K562 (cell line): ENCODE measurements at regions not wholly inside any gene's neighbourhood (a gene's known extent, or its start where the extent isn't known, plus 50 kb on each side); places are given as distances from the start of the nearest gene placed in this dataset.

ENCODE experiments used
- ATAC-seq: fragments of 200-7000 bp; cut with Tn5 transposase; 3 replicates; pipeline ENCODE4 v1.9.1; 2020; ENCODE audit warnings: moderate library complexity
- BruUV-seq: library from RNA; stranded (reverse); fragments of 400-500 nt; replicated peaks from 2 replicates; lab custom pipeline; 2021; lab: Mats Ljungman, UMichigan
- CTCF ChIA-PET: fragments of 300-600 bp; formaldehyde crosslinking; extraction: SDS; loops from one replicate; lab custom pipeline; 2021; ENCODE audit warnings: low intra/inter-chr PET ratio; lab: Yijun Ruan, JAX
- POLR2A ChIA-PET: fragments of 300-600, 350-650 bp; sonication (Branson Sonifier 250); formaldehyde crosslinking; extraction: SDS; loops from one replicate; lab custom pipeline; 2021; ENCODE audit warnings: antibody characterized with exemption, inconsistent platforms; lab: Yijun Ruan, JAX
- DNase-seq, 4 experiments: peaks; one replicate each; pipeline versions ENCODE4 v3.0.0 to v3.0.0-alpha.2; 2011 to 2018; ENCODE audit warnings: low spot score in 3 of 4, mixed read lengths in 3 of 4; ENCODE audit errors: extremely low read depth in 1 of 4
- FAIRE-seq: peaks from 2 replicates; lab custom pipeline; 2011; peaks lifted over from hg19 to GRCh38; lab: Jason Lieb, UNC
- H2AFZ ChIP-seq: 2 replicates; pipeline ENCODE4 v1.6.0; 2011; ENCODE audit warnings: low read depth, low read length, control low read depth, inconsistent platforms
- H3K27ac ChIP-seq: fragments of 200-600 bp; 3 replicates; pipeline ENCODE4 v1.8.0; 2011; ENCODE audit warnings: low read depth, mild to moderate bottlenecking, control low read depth, inconsistent platforms, low read length, moderate library complexity, mixed read lengths; ENCODE audit errors: extremely low read depth
- H3K27me3 ChIP-seq, 2 experiments: fragments of 300-600 bp in 1 of 2; 2 replicates in 1 of 2; 3 replicates in 1 of 2; pipeline versions ENCODE4 v1.6.0 to v1.8.0; 2011; ENCODE audit warnings: inconsistent platforms in 2 of 2, low read length in 2 of 2, mild to moderate bottlenecking in 1 of 2, mixed read lengths in 1 of 2, moderate library complexity in 1 of 2; ENCODE audit not compliant: control insufficient read depth in 2 of 2, insufficient read depth in 2 of 2
- H3K36me3 ChIP-seq: fragments of 300-600 bp; 3 replicates; pipeline ENCODE4 v1.8.0; 2011; ENCODE audit warnings: mild to moderate bottlenecking, low read length, inconsistent platforms; ENCODE audit not compliant: control insufficient read depth, insufficient read depth
- H3K4me1 ChIP-seq, 2 experiments: fragments of 200-600 bp in 1 of 2; replicated peaks in 1 of 2; 2 replicates in 1 of 2; 3 replicates in 1 of 2; pipeline versions ENCODE4 v1.5.1 to v1.8.0; 2011; ENCODE audit warnings: inconsistent platforms in 2 of 2, low read length in 2 of 2, mild to moderate bottlenecking in 1 of 2, mixed read lengths in 1 of 2, moderate library complexity in 1 of 2; ENCODE audit not compliant: control insufficient read depth in 2 of 2, insufficient read depth in 2 of 2
- H3K4me2 ChIP-seq: 2 replicates; pipeline ENCODE4 v1.6.1; 2011; ENCODE audit warnings: low read length, control low read depth, inconsistent platforms, mixed read lengths; ENCODE audit not compliant: insufficient read depth
- H3K4me3 ChIP-seq: fragments of 200-600 bp; sonication (generic), shearing (Covaris generic); 2 replicates; pipeline ENCODE4 v1.5.1; 2016; ENCODE audit warnings: control low read depth, inconsistent platforms
- H3K79me2 ChIP-seq: fragments of 200-600 bp; 3 replicates; pipeline ENCODE4 v1.8.0; 2011; ENCODE audit warnings: low read length, inconsistent platforms; ENCODE audit not compliant: control insufficient read depth, insufficient read depth
- H3K9ac ChIP-seq, 2 experiments: 2 replicates each; pipeline versions ENCODE4 v1.6.0 to v1.6.1; 2011; ENCODE audit warnings: low read depth in 2 of 2, low read length in 2 of 2, control low read depth in 1 of 2, inconsistent platforms in 1 of 2, mild to moderate bottlenecking in 1 of 2, mixed read lengths in 1 of 2; ENCODE audit not compliant: insufficient read depth in 1 of 2
- H3K9me1 ChIP-seq: one replicate; pipeline ENCODE4 v1.6.0; 2011; ENCODE audit warnings: inconsistent platforms, mild to moderate bottlenecking, low read length, moderate library complexity; ENCODE audit not compliant: control insufficient read depth, insufficient read depth
- H3K9me3 ChIP-seq: replicated peaks from 2 replicates; pipeline ENCODE4 v1.5.1; 2011; ENCODE audit warnings: low read depth, low read length, inconsistent platforms; ENCODE audit not compliant: control insufficient read depth, insufficient read depth
- H4K20me1 ChIP-seq: replicated peaks from 2 replicates; pipeline ENCODE4 v1.6.1; 2011; ENCODE audit warnings: low read length, inconsistent platforms, mixed read lengths; ENCODE audit not compliant: control insufficient read depth, insufficient read depth
- CHCHD3 ChIP-seq: fragments of 250-450 bp; sonication (Bioruptor Pico); IDR thresholded peaks from 2 replicates; pipeline ENCODE4 v2.1.2; 2022; ENCODE audit warnings: mild to moderate bottlenecking
- GTF2E2 ChIP-seq: fragments of 200-800 bp; sonication (Bioruptor generic); IDR thresholded peaks from 2 replicates; pipeline ENCODE4 v1.6.1; 2016; ENCODE audit warnings: missing genetic modification characterization, missing compliant biosample characterization
- HNRNPK ChIP-seq: fragments of 200-400 bp; formaldehyde crosslinking; IDR thresholded peaks from one replicate; pipeline ENCODE4 v1.6.1; 2018; ENCODE audit warnings: mild to moderate bottlenecking, low read depth, low read length; ENCODE audit not compliant: poor library complexity, severe bottlenecking
- HNRNPLL ChIP-seq: fragments of 200-400 bp; formaldehyde crosslinking; IDR thresholded peaks from 2 replicates; pipeline ENCODE4 v1.6.1; 2017; ENCODE audit warnings: low read length, low read depth, mild to moderate bottlenecking; ENCODE audit not compliant: poor library complexity, severe bottlenecking
- NFE2L1 ChIP-seq: fragments of 450-650 bp; IDR thresholded peaks from 2 replicates; pipeline ENCODE4 v1.6.1; 2016; ENCODE audit warnings: missing genetic modification characterization, low read depth, mild to moderate bottlenecking, missing compliant biosample characterization, moderate library complexity, borderline replicate concordance
- PTRF ChIP-seq: fragments of 450-650 bp; IDR thresholded peaks from 2 replicates; pipeline ENCODE4 v1.6.1; 2016; ENCODE audit warnings: mild to moderate bottlenecking, missing genetic modification characterization, missing compliant biosample characterization
- ZNF134 ChIP-seq: fragments of 250-450 bp; sonication (Bioruptor Pico); conservative IDR thresholded peaks from 2 replicates; pipeline ENCODE4 v1.4.0; 2020
- ZNF165 ChIP-seq: fragments of 250-450 bp; sonication (Bioruptor Pico); IDR thresholded peaks from 2 replicates; pipeline ENCODE4 v1.4.0; 2020; ENCODE audit warnings: borderline replicate concordance
- ZNF785 ChIP-seq: fragments of 250-450 bp; sonication (Bioruptor Pico); IDR thresholded peaks from 2 replicates; pipeline ENCODE4 v1.4.0; 2020; ENCODE audit warnings: mild to moderate bottlenecking
- WGBS: fragments of 100-300 bp; shearing (Covaris generic); methylation state at CpG from one replicate; pipeline ENCODE4 v1.1.6; 2016; ENCODE audit warnings: low coverage, mixed read lengths; ENCODE audit not compliant: insufficient coverage; ENCODE audit errors: missing lambda C conversion rate; 5-methylcytosine and 5-hydroxymethylcytosine counted together
- in situ Hi-C: fragments of 300-500 bp; cut with MboI; formaldehyde crosslinking; loops from 4 replicates; pipeline ENCODE4 v1.15.0; 2018; ENCODE audit warnings: inconsistent platforms, mixed read lengths
- intact Hi-C: fragments of 100-400 bp; cut with micrococcal nuclease; formaldehyde crosslinking; loops from 2 replicates; pipeline ENCODE4 v1.14.2; 2022
- TF ChIP-seq, protein P1 (sequence below), 2 experiments: fragments of 450-650 bp; IDR thresholded peaks; 2 replicates each; pipeline ENCODE4 v1.6.1; 2016; ENCODE audit warnings: mild to moderate bottlenecking in 2 of 2, borderline replicate concordance in 1 of 2, low read depth in 1 of 2, moderate library complexity in 1 of 2
- TF ChIP-seq, protein P2 (sequence below): fragments of 250-450 bp; sonication (Bioruptor Pico); IDR thresholded peaks from 2 replicates; pipeline ENCODE4 v1.4.0; 2020

DNA sequence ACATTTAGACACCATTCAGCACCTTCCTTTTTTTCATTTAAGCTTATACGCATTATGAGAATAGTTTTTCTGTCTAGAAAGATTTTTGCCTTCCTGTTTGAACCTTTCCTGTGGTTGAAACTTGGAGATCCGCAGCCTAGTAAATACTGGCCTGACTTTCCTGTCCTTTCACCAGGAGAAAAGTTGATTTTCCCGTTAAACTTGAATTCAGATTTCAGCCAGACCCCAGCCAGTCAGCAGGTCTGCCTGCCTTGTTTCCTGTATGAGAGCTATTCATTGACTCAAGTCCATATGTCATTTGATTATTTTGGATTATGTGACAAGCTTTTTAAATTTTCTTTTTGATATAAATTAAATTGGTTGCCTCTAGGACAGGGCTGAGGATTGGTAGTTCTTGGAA lies 71.5 kb downstream of the EVX1 start:
- Histone ChIP-seq H3K4me1 (no peaks in the 10 kb centered on the region), H3K9ac (no peak overlapping the region), H2AFZ (no peak overlapping the region), H3K4me2 (no peak overlapping the region), H3K79me2 (no peaks in the 10 kb centered on the region), H3K4me3 (no peak overlapping the region), H3K27ac (no peak overlapping the region), H3K36me3 (no peaks in the 10 kb centered on the region), H4K20me1 (no peaks in the 10 kb centered on the region), H3K27me3 (peaks cover 5 to 14% of the 10 kb centered on the region in 2 experiments; a peak in 2 of 5 replicates), H3K9me3 (no peaks in the 10 kb centered on the region), H3K9me1 (no peaks in the 10 kb centered on the region)
- in situ Hi-C loops (no loop called here), intact Hi-C loops (no loop called here)
- WGBS, result 0% methylated on average over 3 of the region's 3 CpGs
- no peak for DNase-seq
- ChIA-PET CTCF (no interaction called here), POLR2A (interaction anchor here (0.5 to 0.6 kb wide), 3 partner anchors 10 to 425 kb away, joined by 3 to 4 read pairs (median 3); no protein-coding TSS in a partner anchor)
- FAIRE-seq, result no peak
- BruUV-seq, result no TSS peak
- ATAC-seq, result no peak
- TF ChIP-seq GTF2E2 (tag) (no peak), ZNF785 (CRISPR knock-in tag) (no peak), PTRF (tag) (no peak), ZNF165 (CRISPR knock-in tag) (no peak), HNRNPLL (no peak), HNRNPK (no peak), NFE2L1 (tag) (no peak), ZNF134 (CRISPR knock-in tag) (no peak), CHCHD3 (CRISPR knock-in tag) (no peak)
- TF ChIP-seq, protein P1, sequence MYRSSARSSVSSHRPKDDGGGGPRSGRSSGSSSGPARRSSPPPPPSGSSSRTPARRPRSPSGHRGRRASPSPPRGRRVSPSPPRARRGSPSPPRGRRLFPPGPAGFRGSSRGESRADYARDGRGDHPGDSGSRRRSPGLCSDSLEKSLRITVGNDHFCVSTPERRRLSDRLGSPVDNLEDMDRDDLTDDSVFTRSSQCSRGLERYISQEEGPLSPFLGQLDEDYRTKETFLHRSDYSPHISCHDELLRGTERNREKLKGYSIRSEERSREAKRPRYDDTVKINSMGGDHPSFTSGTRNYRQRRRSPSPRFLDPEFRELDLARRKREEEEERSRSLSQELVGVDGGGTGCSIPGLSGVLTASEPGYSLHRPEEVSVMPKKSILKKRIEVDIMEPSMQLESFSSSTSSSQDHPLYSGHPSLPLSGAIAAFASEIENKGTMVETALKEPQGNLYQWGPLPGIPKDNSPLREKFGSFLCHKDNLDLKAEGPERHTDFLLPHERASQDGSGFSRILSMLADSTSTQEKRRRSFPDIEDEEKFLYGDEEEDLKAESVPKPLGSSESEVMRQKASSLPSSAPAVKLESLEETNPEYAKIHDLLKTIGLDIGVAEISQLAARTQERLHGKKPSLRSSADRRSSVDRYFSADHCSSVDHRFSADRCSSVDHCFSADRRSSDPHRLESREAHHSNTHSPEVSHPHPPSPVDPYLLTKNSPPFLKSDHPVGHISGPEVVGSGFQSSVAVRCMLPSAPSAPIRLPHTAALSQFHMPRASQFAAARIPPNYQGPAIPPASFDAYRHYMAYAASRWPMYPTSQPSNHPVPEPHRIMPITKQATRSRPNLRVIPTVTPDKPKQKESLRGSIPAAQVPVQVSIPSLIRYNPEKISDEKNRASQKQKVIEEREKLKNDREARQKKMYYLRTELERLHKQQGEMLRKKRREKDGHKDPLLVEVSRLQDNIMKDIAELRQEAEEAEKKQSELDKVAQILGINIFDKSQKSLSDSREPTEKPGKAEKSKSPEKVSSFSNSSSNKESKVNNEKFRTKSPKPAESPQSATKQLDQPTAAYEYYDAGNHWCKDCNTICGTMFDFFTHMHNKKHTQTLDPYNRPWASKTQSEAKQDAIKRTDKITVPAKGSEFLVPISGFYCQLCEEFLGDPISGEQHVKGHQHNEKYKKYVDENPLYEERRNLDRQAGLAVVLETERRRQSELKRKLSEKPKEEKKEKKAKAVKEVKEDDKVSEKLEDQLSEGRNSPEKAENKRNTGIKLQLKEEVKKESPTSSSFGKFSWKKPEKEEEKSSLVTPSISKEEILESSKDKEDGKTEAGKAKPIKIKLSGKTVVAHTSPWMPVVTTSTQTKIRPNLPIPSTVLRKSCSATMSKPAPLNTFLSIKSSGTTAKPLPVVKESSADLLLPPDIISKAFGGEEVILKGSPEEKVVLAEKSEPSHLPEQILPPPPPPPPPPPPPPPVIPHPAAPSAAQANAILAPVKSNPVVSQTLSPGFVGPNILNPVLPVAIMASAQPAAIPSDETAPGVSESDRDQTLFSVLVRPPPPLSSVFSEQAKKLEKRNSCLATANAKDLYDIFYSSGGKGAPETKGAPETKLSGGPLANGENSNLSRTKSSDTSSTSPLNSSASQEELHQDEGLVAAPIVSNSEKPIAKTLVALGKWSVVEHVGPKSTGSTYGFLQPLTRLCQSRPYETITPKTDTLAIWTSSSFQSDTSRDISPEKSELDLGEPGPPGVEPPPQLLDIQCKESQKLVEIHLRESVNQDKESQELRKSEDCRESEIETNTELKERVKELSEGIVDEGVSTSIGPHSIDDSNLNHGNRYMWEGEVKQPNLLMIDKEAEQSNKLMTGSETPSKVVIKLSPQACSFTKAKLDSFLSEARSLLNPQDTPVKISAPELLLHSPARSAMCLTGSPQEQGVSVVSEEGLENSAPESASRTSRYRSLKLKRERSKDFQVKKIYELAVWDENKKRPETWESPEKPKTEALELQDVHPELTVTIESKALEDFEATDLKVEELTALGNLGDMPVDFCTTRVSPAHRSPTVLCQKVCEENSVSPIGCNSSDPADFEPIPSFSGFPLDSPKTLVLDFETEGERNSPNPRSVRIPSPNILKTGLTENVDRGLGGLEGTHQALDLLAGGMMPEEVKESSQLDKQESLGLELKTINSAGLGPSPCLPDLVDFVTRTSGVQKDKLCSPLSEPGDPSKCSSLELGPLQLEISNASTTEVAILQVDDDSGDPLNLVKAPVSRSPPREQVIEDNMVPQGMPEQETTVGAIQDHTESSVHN (IDR thresholded peaks at IDR 0.05; ENCODE audit: borderline replicate concordance in 1 of 2, low read depth in 1 of 2), result no peak
- TF ChIP-seq, protein P2, sequence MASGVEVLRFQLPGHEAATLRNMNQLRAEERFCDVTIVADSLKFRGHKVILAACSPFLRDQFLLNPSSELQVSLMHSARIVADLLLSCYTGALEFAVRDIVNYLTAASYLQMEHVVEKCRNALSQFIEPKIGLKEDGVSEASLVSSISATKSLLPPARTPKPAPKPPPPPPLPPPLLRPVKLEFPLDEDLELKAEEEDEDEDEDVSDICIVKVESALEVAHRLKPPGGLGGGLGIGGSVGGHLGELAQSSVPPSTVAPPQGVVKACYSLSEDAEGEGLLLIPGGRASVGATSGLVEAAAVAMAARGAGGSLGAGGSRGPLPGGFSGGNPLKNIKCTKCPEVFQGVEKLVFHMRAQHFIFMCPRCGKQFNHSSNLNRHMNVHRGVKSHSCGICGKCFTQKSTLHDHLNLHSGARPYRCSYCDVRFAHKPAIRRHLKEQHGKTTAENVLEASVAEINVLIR (CRISPR knock-in tag), result no peak
